OCI-LY7 (cell line): ENCODE measurements at regions not wholly inside any gene's neighbourhood (a gene's known extent, or its start where the extent isn't known, plus 50 kb on each side); places are given as distances from the start of the nearest gene placed in this dataset.

Source experiments
- BruUV-seq: library from RNA; stranded (reverse); fragments of 400-500 nt; replicated peaks from 2 replicates; lab custom pipeline; 2021; lab: Mats Ljungman, UMichigan
- CTCF ChIA-PET: fragments of 300-600 bp; sonication (Branson Sonifier 250); formaldehyde crosslinking; loops from one replicate; lab custom pipeline; 2022; ENCODE audit warnings: antibody characterized with exemption; ENCODE audit not compliant: unreplicated experiment; lab: Charles Lee
- POLR2A ChIA-PET: fragments of 300-600 bp; sonication (Branson Sonifier 250); formaldehyde crosslinking; loops from one replicate; lab custom pipeline; 2022; ENCODE audit warnings: antibody characterized with exemption; lab: Charles Lee
- DNase-seq: peaks from one replicate; pipeline ENCODE4 v3.0.0-alpha.2; 2015; ENCODE audit warnings: low spot score
- H2AFZ ChIP-seq: fragments of 200-600 bp; sonication (generic), shearing (Covaris generic); 2 replicates; pipeline ENCODE4 v1.6.1; 2014; ENCODE audit warnings: mild to moderate bottlenecking, antibody characterized with exemption, low read length, moderate library complexity
- H3K27ac ChIP-seq: fragments of 200-600 bp; sonication (generic); 2 replicates; pipeline ENCODE4 v1.5.1; 2014; ENCODE audit warnings: mixed run types, low read depth, mild to moderate bottlenecking, moderate library complexity, low read length, inconsistent platforms; ENCODE audit not compliant: poor library complexity, severe bottlenecking
- H3K36me3 ChIP-seq: fragments of 200-600 bp; sonication (generic); 2 replicates; pipeline ENCODE4 v1.6.1; 2014; ENCODE audit warnings: mild to moderate bottlenecking, antibody characterized with exemption, low read length, moderate library complexity, mixed read lengths; ENCODE audit not compliant: insufficient read depth
- H3K4me1 ChIP-seq: fragments of 200-600 bp; sonication (generic); 2 replicates; pipeline ENCODE4 v1.5.1; 2014; ENCODE audit warnings: mild to moderate bottlenecking, low read length; ENCODE audit not compliant: insufficient read depth, poor library complexity, severe bottlenecking
- H3K4me2 ChIP-seq: fragments of 200-600 bp; sonication (generic); 2 replicates; pipeline ENCODE4 v1.6.1; 2014; ENCODE audit warnings: mild to moderate bottlenecking, low read length
- H3K4me3 ChIP-seq: fragments of 200-600 bp; sonication (generic); 2 replicates; pipeline ENCODE4 v1.5.1; 2014; ENCODE audit warnings: mild to moderate bottlenecking, low read depth, low read length; ENCODE audit not compliant: poor library complexity, severe bottlenecking
- H3K79me2 ChIP-seq: fragments of 200-600 bp; sonication (generic); 2 replicates; pipeline ENCODE4 v1.6.1; 2016; ENCODE audit warnings: low read depth, mild to moderate bottlenecking, low read length, moderate library complexity, mixed read lengths; ENCODE audit not compliant: insufficient read depth
- H3K9me2 ChIP-seq: fragments of 200-600 bp; sonication (generic); 2 replicates; pipeline ENCODE4 v1.6.1; 2016; ENCODE audit warnings: mild to moderate bottlenecking, low read length, mixed read lengths; ENCODE audit not compliant: insufficient read depth
- H3K9me3 ChIP-seq: fragments of 200-600 bp; sonication (generic); 2 replicates; pipeline ENCODE4 v1.6.1; 2014; ENCODE audit warnings: mild to moderate bottlenecking, mixed run types, low read length, mixed read lengths
- H4K20me1 ChIP-seq: fragments of 200-600 bp; sonication (generic); 2 replicates; pipeline ENCODE4 v1.6.1; 2014; ENCODE audit warnings: mild to moderate bottlenecking, antibody characterized with exemption, low read length, moderate library complexity, mixed read lengths; ENCODE audit not compliant: insufficient read depth
- EZH2phosphoT487 ChIP-seq: fragments of 200-600 bp; sonication (generic); IDR thresholded peaks from 2 replicates; pipeline ENCODE4 v1.6.1; 2018; ENCODE audit warnings: low read depth, borderline replicate concordance, mild to moderate bottlenecking, mixed run types, antibody characterized with exemption, low read length, moderate library complexity, mixed read lengths
- intact Hi-C: fragments of 100-400 bp; cut with micrococcal nuclease; formaldehyde crosslinking; loops from one replicate; pipeline ENCODE4 v1.10.0; 2022; ENCODE audit not compliant: unreplicated experiment
- TF ChIP-seq, protein P1 (sequence below): fragments of 200-600 bp; sonication (generic); conservative IDR thresholded peaks from 2 replicates; pipeline ENCODE4 v1.5.1; 2014; ENCODE audit warnings: mild to moderate bottlenecking, antibody characterized with exemption, low read length, moderate library complexity, mixed read lengths

- Histone ChIP-seq H2AFZ (no peak overlapping the region), H3K36me3 (no peaks in the 10 kb centered on the region), H4K20me1 (no peaks in the 10 kb centered on the region), H3K4me1 (no peaks in the 10 kb centered on the region), H3K79me2 (no peaks in the 10 kb centered on the region), H3K27ac (no peak overlapping the region), H3K9me2 (no peaks in the 10 kb centered on the region), H3K4me3 (no peak overlapping the region), H3K9me3 (no peaks in the 10 kb centered on the region), H3K4me2 (no peak overlapping the region)
- BruUV-seq: no TSS peak
- DNase-seq: no peak
- TF ChIP-seq, protein P1, sequence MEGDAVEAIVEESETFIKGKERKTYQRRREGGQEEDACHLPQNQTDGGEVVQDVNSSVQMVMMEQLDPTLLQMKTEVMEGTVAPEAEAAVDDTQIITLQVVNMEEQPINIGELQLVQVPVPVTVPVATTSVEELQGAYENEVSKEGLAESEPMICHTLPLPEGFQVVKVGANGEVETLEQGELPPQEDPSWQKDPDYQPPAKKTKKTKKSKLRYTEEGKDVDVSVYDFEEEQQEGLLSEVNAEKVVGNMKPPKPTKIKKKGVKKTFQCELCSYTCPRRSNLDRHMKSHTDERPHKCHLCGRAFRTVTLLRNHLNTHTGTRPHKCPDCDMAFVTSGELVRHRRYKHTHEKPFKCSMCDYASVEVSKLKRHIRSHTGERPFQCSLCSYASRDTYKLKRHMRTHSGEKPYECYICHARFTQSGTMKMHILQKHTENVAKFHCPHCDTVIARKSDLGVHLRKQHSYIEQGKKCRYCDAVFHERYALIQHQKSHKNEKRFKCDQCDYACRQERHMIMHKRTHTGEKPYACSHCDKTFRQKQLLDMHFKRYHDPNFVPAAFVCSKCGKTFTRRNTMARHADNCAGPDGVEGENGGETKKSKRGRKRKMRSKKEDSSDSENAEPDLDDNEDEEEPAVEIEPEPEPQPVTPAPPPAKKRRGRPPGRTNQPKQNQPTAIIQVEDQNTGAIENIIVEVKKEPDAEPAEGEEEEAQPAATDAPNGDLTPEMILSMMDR: no peak
- TF ChIP-seq EZH2phosphoT487: no peak
- intact Hi-C loops: no loop called here
- POLR2A ChIA-PET: no interaction called here
- CTCF ChIA-PET: no interaction called here
Observed at GRCh38 chr7:37590824-37591223, 92.7 kb upstream of the GPR141 start.

DNA sequence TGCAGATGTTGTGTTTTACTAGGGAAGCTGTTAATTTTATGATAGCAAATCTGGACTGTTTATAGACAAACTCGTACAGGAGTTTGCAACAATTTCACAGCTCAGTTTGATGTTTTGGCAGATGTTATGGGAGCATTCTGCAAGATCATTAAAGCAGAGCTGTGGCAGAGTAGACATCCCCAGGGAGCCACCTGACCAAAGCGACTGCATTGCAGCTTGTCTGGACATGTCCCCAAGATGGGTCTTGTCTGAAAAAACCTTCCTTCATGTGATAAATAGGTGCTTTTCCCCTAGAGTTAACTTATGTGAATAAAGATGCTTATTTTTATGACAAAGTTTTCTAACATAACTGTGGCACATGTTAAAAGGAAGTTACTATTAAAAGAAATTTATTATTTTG lies 91.2 kb upstream of the GPR141 start:
- CTCF ChIA-PET: no interaction called here

GRCh38 chr7:37594602-37595001 lies 89.0 kb upstream of the GPR141 start:
- POLR2A ChIA-PET: interaction anchor here (0.7 kb wide), 1 partner anchor 15 kb away, joined by 3 read pairs; no protein-coding TSS in a partner anchor
- Histone ChIP-seq H3K79me2 (no peaks in the 10 kb centered on the region), H3K27ac (no peak overlapping the region), H3K9me2 (no peaks in the 10 kb centered on the region), H3K4me1 (no peaks in the 10 kb centered on the region), H3K36me3 (no peaks in the 10 kb centered on the region), H3K9me3 (no peaks in the 10 kb centered on the region), H2AFZ (no peak overlapping the region), H3K4me3 (no peak overlapping the region), H4K20me1 (no peaks in the 10 kb centered on the region), H3K4me2 (no peak overlapping the region)
- CTCF ChIA-PET: no interaction called here
- BruUV-seq: no TSS peak
- TF ChIP-seq EZH2phosphoT487: no peak
- intact Hi-C loops: no loop called here
- no peak for DNase-seq

More for the DNA sequence above, 91.2 kb upstream of the GPR141 start:
- Histone ChIP-seq H3K4me2 (no peak overlapping the region), H3K4me1 (no peaks in the 10 kb centered on the region), H2AFZ (no peak overlapping the region), H3K79me2 (no peaks in the 10 kb centered on the region), H3K9me3 (no peaks in the 10 kb centered on the region), H3K36me3 (no peaks in the 10 kb centered on the region), H3K27ac (no peak overlapping the region), H3K4me3 (no peak overlapping the region), H4K20me1 (no peaks in the 10 kb centered on the region), H3K9me2 (no peaks in the 10 kb centered on the region)
- POLR2A ChIA-PET: no interaction called here
- BruUV-seq: no TSS peak
- no peak for TF ChIP-seq EZH2phosphoT487
- TF ChIP-seq, protein P1: no peak
- intact Hi-C loops: no loop called here
- no peak for DNase-seq
